H1 (cell line): ENCODE measurements at regions not wholly inside any gene's neighbourhood (a gene's known extent, or its start where the extent isn't known, plus 50 kb on each side); places are given as distances from the start of the nearest gene placed in this dataset.

Source experiments
- HDAC2 ChIP-seq, 2 experiments: fragments of 300-600 bp in 1 of 2; sonication (generic) in 1 of 2; IDR thresholded peaks; 2 replicates each; pipeline ENCODE4 v1.6.1; 2011 to 2012; ENCODE audit warnings: low read depth in 2 of 2, low read length in 2 of 2, mild to moderate bottlenecking in 2 of 2, moderate library complexity in 2 of 2, borderline replicate concordance in 1 of 2, inconsistent platforms in 1 of 2
- KDM1A ChIP-seq: fragments of 200-600, 300-600 bp; sonication (generic); IDR thresholded peaks from 2 replicates; pipeline ENCODE4 v1.7.1; 2016; ENCODE audit warnings: mild to moderate bottlenecking, low read length, borderline replicate concordance
- POLR2A ChIP-seq, 2 experiments: IDR thresholded peaks; 1 replicate in 1 of 2; 2 replicates in 1 of 2; pipeline ENCODE4 v1.6.1; 2011; ENCODE audit warnings: low read depth in 2 of 2, low read length in 2 of 2, mild to moderate bottlenecking in 2 of 2; ENCODE audit errors: control extremely low read depth in 1 of 2
- SAP30 ChIP-seq: fragments of 300-600 bp; sonication (generic); IDR thresholded peaks from 2 replicates; pipeline ENCODE4 v1.7.1; 2012; ENCODE audit warnings: low read length, moderate library complexity, mild to moderate bottlenecking, inconsistent platforms; ENCODE audit not compliant: insufficient read depth, insufficient replicate concordance
- SIX5 ChIP-seq: IDR thresholded peaks from 2 replicates; pipeline ENCODE4 v1.6.1; 2011; ENCODE audit warnings: mild to moderate bottlenecking, low read depth, low read length
- ZNF274 ChIP-seq: IDR thresholded peaks from 2 replicates; pipeline ENCODE4 v1.7.0; 2012; ENCODE audit warnings: low read length, borderline replicate concordance; ENCODE audit errors: extremely low read depth
- TF ChIP-seq, protein P1 (sequence below): fragments of 300-600 bp; sonication (generic); IDR thresholded peaks from 2 replicates; pipeline ENCODE4 v1.7.1; 2012; ENCODE audit warnings: low read length, moderate library complexity, mild to moderate bottlenecking, inconsistent platforms; ENCODE audit not compliant: insufficient replicate concordance

DNA sequence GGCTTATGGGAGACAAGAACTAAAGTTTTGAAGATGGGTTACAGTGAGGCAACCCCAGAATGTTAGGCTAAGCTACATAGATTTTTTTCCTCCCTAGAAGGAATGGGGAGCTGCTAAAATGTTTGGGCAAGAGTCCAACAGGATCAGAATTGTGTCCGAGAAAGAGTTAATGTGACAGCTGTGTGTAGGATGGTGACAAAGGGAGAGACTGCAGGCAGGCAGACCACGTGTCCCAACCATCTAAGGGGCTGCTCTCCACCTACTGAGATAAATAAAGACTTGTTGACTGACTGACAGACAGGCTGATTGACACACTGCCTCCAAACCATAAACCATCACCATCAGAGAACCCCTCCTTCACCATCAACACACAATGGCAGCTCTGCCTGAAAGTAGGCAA is 133.7 kb upstream of the CTTNBP2NL start (continued):
- no peak for TF ChIP-seq SAP30
- TF ChIP-seq, protein P1, sequence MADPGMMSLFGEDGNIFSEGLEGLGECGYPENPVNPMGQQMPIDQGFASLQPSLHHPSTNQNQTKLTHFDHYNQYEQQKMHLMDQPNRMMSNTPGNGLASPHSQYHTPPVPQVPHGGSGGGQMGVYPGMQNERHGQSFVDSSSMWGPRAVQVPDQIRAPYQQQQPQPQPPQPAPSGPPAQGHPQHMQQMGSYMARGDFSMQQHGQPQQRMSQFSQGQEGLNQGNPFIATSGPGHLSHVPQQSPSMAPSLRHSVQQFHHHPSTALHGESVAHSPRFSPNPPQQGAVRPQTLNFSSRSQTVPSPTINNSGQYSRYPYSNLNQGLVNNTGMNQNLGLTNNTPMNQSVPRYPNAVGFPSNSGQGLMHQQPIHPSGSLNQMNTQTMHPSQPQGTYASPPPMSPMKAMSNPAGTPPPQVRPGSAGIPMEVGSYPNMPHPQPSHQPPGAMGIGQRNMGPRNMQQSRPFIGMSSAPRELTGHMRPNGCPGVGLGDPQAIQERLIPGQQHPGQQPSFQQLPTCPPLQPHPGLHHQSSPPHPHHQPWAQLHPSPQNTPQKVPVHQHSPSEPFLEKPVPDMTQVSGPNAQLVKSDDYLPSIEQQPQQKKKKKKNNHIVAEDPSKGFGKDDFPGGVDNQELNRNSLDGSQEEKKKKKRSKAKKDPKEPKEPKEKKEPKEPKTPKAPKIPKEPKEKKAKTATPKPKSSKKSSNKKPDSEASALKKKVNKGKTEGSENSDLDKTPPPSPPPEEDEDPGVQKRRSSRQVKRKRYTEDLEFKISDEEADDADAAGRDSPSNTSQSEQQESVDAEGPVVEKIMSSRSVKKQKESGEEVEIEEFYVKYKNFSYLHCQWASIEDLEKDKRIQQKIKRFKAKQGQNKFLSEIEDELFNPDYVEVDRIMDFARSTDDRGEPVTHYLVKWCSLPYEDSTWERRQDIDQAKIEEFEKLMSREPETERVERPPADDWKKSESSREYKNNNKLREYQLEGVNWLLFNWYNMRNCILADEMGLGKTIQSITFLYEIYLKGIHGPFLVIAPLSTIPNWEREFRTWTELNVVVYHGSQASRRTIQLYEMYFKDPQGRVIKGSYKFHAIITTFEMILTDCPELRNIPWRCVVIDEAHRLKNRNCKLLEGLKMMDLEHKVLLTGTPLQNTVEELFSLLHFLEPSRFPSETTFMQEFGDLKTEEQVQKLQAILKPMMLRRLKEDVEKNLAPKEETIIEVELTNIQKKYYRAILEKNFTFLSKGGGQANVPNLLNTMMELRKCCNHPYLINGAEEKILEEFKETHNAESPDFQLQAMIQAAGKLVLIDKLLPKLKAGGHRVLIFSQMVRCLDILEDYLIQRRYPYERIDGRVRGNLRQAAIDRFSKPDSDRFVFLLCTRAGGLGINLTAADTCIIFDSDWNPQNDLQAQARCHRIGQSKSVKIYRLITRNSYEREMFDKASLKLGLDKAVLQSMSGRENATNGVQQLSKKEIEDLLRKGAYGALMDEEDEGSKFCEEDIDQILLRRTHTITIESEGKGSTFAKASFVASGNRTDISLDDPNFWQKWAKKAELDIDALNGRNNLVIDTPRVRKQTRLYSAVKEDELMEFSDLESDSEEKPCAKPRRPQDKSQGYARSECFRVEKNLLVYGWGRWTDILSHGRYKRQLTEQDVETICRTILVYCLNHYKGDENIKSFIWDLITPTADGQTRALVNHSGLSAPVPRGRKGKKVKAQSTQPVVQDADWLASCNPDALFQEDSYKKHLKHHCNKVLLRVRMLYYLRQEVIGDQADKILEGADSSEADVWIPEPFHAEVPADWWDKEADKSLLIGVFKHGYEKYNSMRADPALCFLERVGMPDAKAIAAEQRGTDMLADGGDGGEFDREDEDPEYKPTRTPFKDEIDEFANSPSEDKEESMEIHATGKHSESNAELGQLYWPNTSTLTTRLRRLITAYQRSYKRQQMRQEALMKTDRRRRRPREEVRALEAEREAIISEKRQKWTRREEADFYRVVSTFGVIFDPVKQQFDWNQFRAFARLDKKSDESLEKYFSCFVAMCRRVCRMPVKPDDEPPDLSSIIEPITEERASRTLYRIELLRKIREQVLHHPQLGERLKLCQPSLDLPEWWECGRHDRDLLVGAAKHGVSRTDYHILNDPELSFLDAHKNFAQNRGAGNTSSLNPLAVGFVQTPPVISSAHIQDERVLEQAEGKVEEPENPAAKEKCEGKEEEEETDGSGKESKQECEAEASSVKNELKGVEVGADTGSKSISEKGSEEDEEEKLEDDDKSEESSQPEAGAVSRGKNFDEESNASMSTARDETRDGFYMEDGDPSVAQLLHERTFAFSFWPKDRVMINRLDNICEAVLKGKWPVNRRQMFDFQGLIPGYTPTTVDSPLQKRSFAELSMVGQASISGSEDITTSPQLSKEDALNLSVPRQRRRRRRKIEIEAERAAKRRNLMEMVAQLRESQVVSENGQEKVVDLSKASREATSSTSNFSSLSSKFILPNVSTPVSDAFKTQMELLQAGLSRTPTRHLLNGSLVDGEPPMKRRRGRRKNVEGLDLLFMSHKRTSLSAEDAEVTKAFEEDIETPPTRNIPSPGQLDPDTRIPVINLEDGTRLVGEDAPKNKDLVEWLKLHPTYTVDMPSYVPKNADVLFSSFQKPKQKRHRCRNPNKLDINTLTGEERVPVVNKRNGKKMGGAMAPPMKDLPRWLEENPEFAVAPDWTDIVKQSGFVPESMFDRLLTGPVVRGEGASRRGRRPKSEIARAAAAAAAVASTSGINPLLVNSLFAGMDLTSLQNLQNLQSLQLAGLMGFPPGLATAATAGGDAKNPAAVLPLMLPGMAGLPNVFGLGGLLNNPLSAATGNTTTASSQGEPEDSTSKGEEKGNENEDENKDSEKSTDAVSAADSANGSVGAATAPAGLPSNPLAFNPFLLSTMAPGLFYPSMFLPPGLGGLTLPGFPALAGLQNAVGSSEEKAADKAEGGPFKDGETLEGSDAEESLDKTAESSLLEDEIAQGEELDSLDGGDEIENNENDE = no peak
- no peak for TF ChIP-seq SIX5
- no peak for TF ChIP-seq ZNF274
- TF ChIP-seq HDAC2 (IDR thresholded peaks at IDR 0.05; ENCODE audit: borderline replicate concordance in 1 of 2, low read depth in 2 of 2, low read length in 2 of 2) = no peak
- no peak for TF ChIP-seq KDM1A
- no peak for TF ChIP-seq POLR2A (IDR thresholded peaks at IDR 0.05; ENCODE audit: control extremely low read depth in 1 of 2, low read depth in 2 of 2, low read length in 2 of 2)
